ENCODE measurements at regions not wholly inside any gene's neighbourhood (a gene's known extent, or its start where the extent isn't known, plus 50 kb on each side); places are given as distances from the start of the nearest gene placed in this dataset.

- TF ChIP-seq TCF7L2 (IDR thresholded peaks at IDR 0.05; ENCODE audit: low read depth, low read length): no peak
- TF ChIP-seq POLR2AphosphoS5 (IDR thresholded peaks at IDR 0.05; ENCODE audit: low read depth, low read length): no peak
- no peak for TF ChIP-seq SIN3A (IDR thresholded peaks at IDR 0.05; ENCODE audit: borderline replicate concordance, insufficient read depth, low read depth, low read length)
- no peak for TF ChIP-seq REST (IDR thresholded peaks at IDR 0.05; ENCODE audit: insufficient read depth in 1 of 2, low read depth in 2 of 2, low read length in 1 of 2)
- no peak for TF ChIP-seq CTCF (IDR thresholded peaks at IDR 0.05)
- intact Hi-C loops (cut with micrococcal nuclease; ENCODE audit: unreplicated experiment): no loop called here
Observed at GRCh38 chr11:82577246-82577645, 156.4 kb downstream of the FAM181B start.

GRCh38 chr11:82560836-82561235 lies 172.8 kb downstream of the FAM181B start:
- Histone ChIP-seq H3K4me1 (ENCODE audit: control insufficient read depth, insufficient read depth, low read length) (no peaks in the 10 kb centered on the region), H3K4me3 (ENCODE audit: low read depth in 2 of 2, low read length in 2 of 2) (no peak overlapping the region), H3K27ac (ENCODE audit: low read length) (no peak overlapping the region), H3K9me3 (ENCODE audit: control insufficient read depth, insufficient read depth, low read depth, low read length) (no peaks in the 10 kb centered on the region), H3K27me3 (ENCODE audit: control insufficient read depth, insufficient read depth, low read length) (no peaks in the 10 kb centered on the region), H3K36me3 (ENCODE audit: control insufficient read depth, insufficient read depth, low read length) (no peaks in the 10 kb centered on the region)
- no peak for TF ChIP-seq CTCF (IDR thresholded peaks at IDR 0.05)
- no peak for TF ChIP-seq SIN3A (IDR thresholded peaks at IDR 0.05; ENCODE audit: borderline replicate concordance, insufficient read depth, low read depth, low read length)
- TF ChIP-seq TCF7L2 (IDR thresholded peaks at IDR 0.05; ENCODE audit: low read depth, low read length): no peak
- ATAC-seq (no peak), DNase-seq (ENCODE audit: low read depth, low spot score) (no peak)
- BruUV-seq (replicated peaks): no TSS peak
- intact Hi-C loops (cut with micrococcal nuclease; ENCODE audit: unreplicated experiment) (no loop called here), in situ Hi-C loops (cut with HindIII; ENCODE audit: low pct_unique_long_range_greater_than_20kb, low sequenced_read_pairs) (no loop called here)
- CTCF ChIA-PET: no interaction called here
- POLR2A ChIA-PET: no interaction called here

More at GRCh38 chr11:82577246-82577645, 156.4 kb downstream of the FAM181B start:
- Histone ChIP-seq H3K4me3 (ENCODE audit: low read depth in 2 of 2, low read length in 2 of 2) (no peak overlapping the region), H3K27ac (ENCODE audit: low read length) (no peak overlapping the region), H3K9me3 (ENCODE audit: control insufficient read depth, insufficient read depth, low read depth, low read length) (no peaks in the 10 kb centered on the region), H3K36me3 (ENCODE audit: control insufficient read depth, insufficient read depth, low read length) (no peaks in the 10 kb centered on the region), H3K27me3 (ENCODE audit: control insufficient read depth, insufficient read depth, low read length) (no peaks in the 10 kb centered on the region), H3K4me1 (ENCODE audit: control insufficient read depth, insufficient read depth, low read length) (no peaks in the 10 kb centered on the region)
- in situ Hi-C loops (cut with HindIII; ENCODE audit: low pct_unique_long_range_greater_than_20kb, low sequenced_read_pairs): no loop called here
- CTCF ChIA-PET: no interaction called here
- no TSS peak for BruUV-seq (replicated peaks)
- no peak for ATAC-seq
- DNase-seq (ENCODE audit: low read depth, low spot score): no peak
- POLR2A ChIA-PET: no interaction called here

Measured in Panc1 (cell line).